Dendritic cell treated with granulocyte-macrophage colony-stimulating factor and Interleukin-4, amounts not matched to agents 40 ng/mL and 50 ng/mL, for 4 days (primary cell): ENCODE measurements at regions not wholly inside any gene's neighbourhood (a gene's known extent, or its start where the extent isn't known, plus 50 kb on each side); places are given as distances from the start of the nearest gene placed in this dataset.

Source experiments
- H3K27ac Mint-ChIP-seq: one replicate; pipeline ENCODE4 v1.8.0; 2022; ENCODE audit warnings: mild to moderate bottlenecking, mixed read lengths
- H3K27me3 Mint-ChIP-seq: one replicate; pipeline ENCODE4 v1.8.0; 2022; ENCODE audit warnings: mild to moderate bottlenecking, mixed read lengths
- H3K36me3 Mint-ChIP-seq: one replicate; pipeline ENCODE4 v1.8.0; 2022; ENCODE audit warnings: low read depth, mixed read lengths
- H3K4me1 Mint-ChIP-seq: one replicate; pipeline ENCODE4 v1.8.0; 2022; ENCODE audit warnings: low read depth, mixed read lengths
- H3K4me3 Mint-ChIP-seq: one replicate; pipeline ENCODE4 v1.8.0; 2022; ENCODE audit warnings: mild to moderate bottlenecking, moderate library complexity, mixed read lengths
- H3K9me3 Mint-ChIP-seq: one replicate; pipeline ENCODE4 v1.8.0; 2022; ENCODE audit warnings: mixed read lengths
- intact Hi-C: fragments of 100-400 bp; cut with micrococcal nuclease; formaldehyde crosslinking; loops from one replicate; pipeline ENCODE4 v1.15.0; 2022

- H3K36me3 Mint-ChIP-seq: no peaks in the 10 kb centered on the region
- no peak overlapping the region for H3K27ac Mint-ChIP-seq
- peaks cover 6% of the 10 kb centered on the region for H3K4me1 Mint-ChIP-seq
- intact Hi-C loops: no loop called here
- H3K27me3 Mint-ChIP-seq: no peaks in the 10 kb centered on the region
- H3K9me3 Mint-ChIP-seq: no peaks in the 10 kb centered on the region
- no peak overlapping the region for H3K4me3 Mint-ChIP-seq
These were observed 592.5 kb upstream of the ATP2B1 start for GRCh38 chr12:90301095-90301494.

DNA sequence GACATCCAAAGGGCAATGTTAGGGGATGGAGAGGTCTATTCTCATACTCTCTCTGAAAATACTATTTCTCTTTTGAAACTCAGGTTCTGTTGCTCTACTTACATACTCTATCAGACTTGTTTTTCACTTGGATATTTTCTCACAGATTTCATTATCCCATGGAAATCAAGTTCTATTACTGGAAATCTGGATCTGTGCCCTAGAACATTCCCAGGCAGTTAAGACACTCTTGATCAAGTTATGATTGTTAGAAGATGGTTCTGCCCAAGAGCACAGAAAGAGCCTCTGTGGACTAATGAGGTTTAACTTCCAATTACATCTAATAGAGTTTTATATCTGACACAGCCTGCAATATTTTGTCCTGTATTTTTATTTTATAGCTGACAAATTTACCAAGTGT lies 591.0 kb upstream of the ATP2B1 start:
- no peaks in the 10 kb centered on the region for H3K27me3 Mint-ChIP-seq
- no peaks in the 10 kb centered on the region for H3K36me3 Mint-ChIP-seq
- H3K4me3 Mint-ChIP-seq: no peak overlapping the region
- no peak overlapping the region for H3K27ac Mint-ChIP-seq
- no peaks in the 10 kb centered on the region for H3K9me3 Mint-ChIP-seq
- intact Hi-C loops: no loop called here
- peaks cover 6% of the 10 kb centered on the region for H3K4me1 Mint-ChIP-seq

- no peak overlapping the region for H3K27ac Mint-ChIP-seq
- no peak overlapping the region for H3K4me3 Mint-ChIP-seq
- peaks cover 6% of the 10 kb centered on the region for H3K4me1 Mint-ChIP-seq
- intact Hi-C loops: no loop called here
- H3K9me3 Mint-ChIP-seq: no peaks in the 10 kb centered on the region
- no peaks in the 10 kb centered on the region for H3K27me3 Mint-ChIP-seq
- no peaks in the 10 kb centered on the region for H3K36me3 Mint-ChIP-seq
These were observed 590.5 kb upstream of the ATP2B1 start for GRCh38 chr12:90299121-90299520.

DNA sequence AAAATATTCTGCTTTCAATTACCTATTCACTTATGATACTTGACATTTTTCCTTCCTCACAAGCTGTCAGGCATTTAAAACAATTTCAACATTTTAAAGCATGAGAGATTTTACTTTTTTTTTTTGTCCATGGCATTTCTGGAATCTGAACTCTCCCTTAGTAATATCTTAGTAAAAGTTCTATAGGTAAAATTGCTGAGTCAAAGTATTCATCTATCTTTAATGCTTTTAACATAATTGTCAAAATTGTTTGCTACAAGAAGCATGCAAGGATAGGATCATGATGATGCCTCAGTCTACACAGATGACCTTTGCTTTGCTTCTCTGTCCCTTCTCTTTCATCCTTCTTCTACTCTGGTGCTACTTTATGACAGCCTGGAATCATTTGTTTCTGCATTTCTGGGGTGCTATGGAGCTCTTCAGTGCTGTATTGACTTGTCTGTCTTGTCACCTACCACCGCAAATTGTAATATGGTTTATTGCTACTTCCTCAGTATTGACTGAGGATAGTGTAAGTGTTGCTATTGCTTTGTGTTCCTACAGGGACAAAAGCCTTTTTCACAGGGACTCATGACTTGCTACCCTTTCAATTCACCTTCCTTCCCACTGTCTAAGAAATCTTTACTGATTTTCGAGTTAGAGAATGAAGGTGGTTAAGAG lies 589.8 kb upstream of the ATP2B1 start:
- H3K36me3 Mint-ChIP-seq: no peaks in the 10 kb centered on the region
- H3K9me3 Mint-ChIP-seq: no peaks in the 10 kb centered on the region
- H3K27ac Mint-ChIP-seq: no peak overlapping the region
- no peak overlapping the region for H3K4me3 Mint-ChIP-seq
- H3K27me3 Mint-ChIP-seq: no peaks in the 10 kb centered on the region
- H3K4me1 Mint-ChIP-seq: peaks cover 6% of the 10 kb centered on the region
- intact Hi-C loops: no loop called here

- Mint-ChIP-seq H3K9me3 (no peaks in the 10 kb centered on the region), H3K4me1 (peaks cover 6% of the 10 kb centered on the region), H3K27me3 (no peaks in the 10 kb centered on the region), H3K27ac (no peak overlapping the region), H3K4me3 (no peak overlapping the region), H3K36me3 (no peaks in the 10 kb centered on the region)
- intact Hi-C loops: no loop called here
These were observed 587.2 kb upstream of the ATP2B1 start for GRCh38 chr12:90295858-90296257.

GRCh38 chr12:90292183-90292582 lies 583.5 kb upstream of the ATP2B1 start:
- intact Hi-C loops: no loop called here
- no peaks in the 10 kb centered on the region for H3K36me3 Mint-ChIP-seq
- H3K9me3 Mint-ChIP-seq: peaks cover 20% of the 10 kb centered on the region
- H3K27me3 Mint-ChIP-seq: no peaks in the 10 kb centered on the region
- peak overlapping the region; percentile 13 for H3K4me3 Mint-ChIP-seq
- H3K27ac Mint-ChIP-seq: no peak overlapping the region
- no peaks in the 10 kb centered on the region for H3K4me1 Mint-ChIP-seq

DNA sequence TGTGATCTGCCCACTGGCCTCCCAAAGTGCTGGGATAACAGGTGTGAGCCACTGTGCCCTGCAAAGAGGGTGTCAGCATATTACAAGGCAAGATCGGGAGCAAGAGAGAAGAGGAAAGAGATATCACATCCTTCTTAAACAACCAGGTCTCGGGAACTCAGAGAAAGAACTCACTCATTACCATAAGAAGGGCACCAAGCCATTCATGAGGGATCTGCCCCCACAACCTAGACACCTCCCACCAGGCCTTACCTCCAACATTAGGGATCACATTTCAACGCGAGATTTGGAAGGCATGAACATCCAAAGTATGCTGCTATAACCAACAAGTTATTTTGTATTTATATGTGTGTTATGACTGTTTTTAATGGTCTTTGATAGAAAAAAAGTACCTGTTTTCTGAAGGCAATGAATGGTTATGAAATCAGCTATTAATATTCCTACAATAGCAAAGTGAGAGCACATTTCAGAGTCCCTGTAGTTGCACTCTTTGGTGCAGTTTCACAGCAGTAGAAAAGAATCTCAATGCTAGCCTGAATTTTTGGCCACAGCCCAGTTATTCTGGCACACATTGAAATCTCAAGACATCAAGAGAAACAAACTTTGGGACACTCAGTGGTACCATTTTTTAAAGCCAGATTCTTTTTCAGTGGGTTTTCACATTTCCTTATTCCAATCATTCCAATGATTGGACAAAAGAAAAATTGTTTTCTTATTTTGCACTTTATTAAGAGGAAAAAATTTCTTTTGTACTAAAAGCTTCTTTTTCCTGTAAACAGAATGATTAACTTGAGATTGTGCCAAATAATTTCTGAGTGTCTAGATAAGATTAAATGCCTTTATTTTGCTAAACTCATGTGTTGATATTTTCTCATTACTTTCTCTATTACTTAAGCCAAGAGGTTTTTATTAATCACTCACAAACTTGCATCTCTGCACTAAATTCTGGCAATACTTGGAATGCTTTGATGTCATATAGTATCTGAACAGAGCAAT lies 582.6 kb upstream of the ATP2B1 start:
- H3K9me3 Mint-ChIP-seq: peaks cover 28% of the 10 kb centered on the region
- no peaks in the 10 kb centered on the region for H3K4me1 Mint-ChIP-seq
- H3K27ac Mint-ChIP-seq: no peak overlapping the region
- no peaks in the 10 kb centered on the region for H3K27me3 Mint-ChIP-seq
- no peaks in the 10 kb centered on the region for H3K36me3 Mint-ChIP-seq
- H3K4me3 Mint-ChIP-seq: no peak overlapping the region
- intact Hi-C loops: no loop called here

- Mint-ChIP-seq H3K27me3 (no peaks in the 10 kb centered on the region), H3K4me3 (no peak overlapping the region), H3K27ac (no peak overlapping the region), H3K36me3 (no peaks in the 10 kb centered on the region), H3K4me1 (no peaks in the 10 kb centered on the region), H3K9me3 (peaks cover 42% of the 10 kb centered on the region)
- intact Hi-C loops: no loop called here
These were observed 578.9 kb upstream of the ATP2B1 start for GRCh38 chr12:90287585-90287984.

DNA sequence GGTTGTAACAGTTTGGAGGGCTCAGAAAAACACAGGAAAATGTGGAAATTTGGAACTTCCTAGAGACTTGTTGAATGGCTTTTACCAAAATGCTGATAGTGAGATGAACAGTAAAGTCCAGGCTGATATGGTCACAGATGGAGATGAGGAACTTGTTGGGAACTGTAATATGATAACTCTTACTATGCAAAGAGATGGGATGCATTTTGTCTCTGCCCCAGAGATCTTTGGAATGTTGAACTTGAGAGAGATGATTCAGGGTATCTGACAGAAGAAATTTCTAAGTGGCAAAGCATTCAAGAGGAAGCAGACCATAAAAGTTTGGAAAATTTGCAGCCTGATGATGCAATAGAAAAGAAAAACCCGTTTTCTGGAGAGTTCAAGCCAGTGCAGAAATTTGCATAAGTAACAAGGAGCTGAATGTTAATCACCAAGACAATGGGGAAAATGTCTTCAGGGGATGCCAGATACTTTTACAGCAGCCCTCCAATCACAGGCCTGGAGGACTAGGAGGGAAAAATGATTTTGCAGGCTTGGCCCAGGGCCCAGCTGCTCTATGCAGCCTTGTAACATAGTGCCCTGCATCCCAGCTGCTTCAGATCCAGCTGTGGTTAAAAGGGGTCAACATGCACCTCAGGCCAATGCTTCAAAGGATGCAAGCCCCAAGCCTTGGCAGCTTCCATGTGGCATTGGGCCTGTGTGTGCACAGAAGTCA lies 572.7 kb upstream of the ATP2B1 start:
- no peak overlapping the region for H3K27ac Mint-ChIP-seq
- no peaks in the 10 kb centered on the region for H3K36me3 Mint-ChIP-seq
- no peaks in the 10 kb centered on the region for H3K4me1 Mint-ChIP-seq
- no peaks in the 10 kb centered on the region for H3K27me3 Mint-ChIP-seq
- intact Hi-C loops: no loop called here
- peaks cover 47% of the 10 kb centered on the region for H3K9me3 Mint-ChIP-seq
- no peak overlapping the region for H3K4me3 Mint-ChIP-seq

- Mint-ChIP-seq H3K27me3 (no peaks in the 10 kb centered on the region), H3K4me3 (no peak overlapping the region), H3K4me1 (no peaks in the 10 kb centered on the region), H3K27ac (no peak overlapping the region), H3K9me3 (peaks cover 40% of the 10 kb centered on the region), H3K36me3 (no peaks in the 10 kb centered on the region)
- intact Hi-C loops: no loop called here
These were observed 572.0 kb upstream of the ATP2B1 start for GRCh38 chr12:90280564-90281058.

DNA sequence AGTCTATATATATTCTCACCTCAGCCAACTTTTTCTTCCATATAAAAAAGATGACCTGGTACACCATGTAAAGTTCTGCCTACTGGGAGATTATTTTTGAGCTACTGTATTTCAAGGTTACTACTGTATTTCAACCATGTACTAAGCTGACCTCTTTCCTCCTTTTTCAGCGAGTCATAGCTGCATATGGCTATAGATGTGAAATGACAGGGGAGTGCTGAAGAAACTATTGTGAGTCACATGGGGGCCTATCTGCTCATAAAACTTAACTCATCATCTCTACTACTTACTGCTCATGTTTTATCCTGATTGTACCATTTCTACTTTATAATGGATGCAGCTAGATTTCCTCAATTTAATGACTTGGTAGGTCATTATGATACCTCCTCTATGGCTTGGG lies 571.4 kb upstream of the ATP2B1 start:
- intact Hi-C loops: no loop called here
- Mint-ChIP-seq H3K4me3 (no peak overlapping the region), H3K27me3 (no peaks in the 10 kb centered on the region), H3K27ac (no peak overlapping the region), H3K9me3 (peaks cover 38% of the 10 kb centered on the region), H3K4me1 (no peaks in the 10 kb centered on the region), H3K36me3 (no peaks in the 10 kb centered on the region)

GRCh38 chr12:90275088-90275487 lies 566.5 kb upstream of the ATP2B1 start:
- intact Hi-C loops: no loop called here
- H3K4me1 Mint-ChIP-seq: no peaks in the 10 kb centered on the region
- H3K4me3 Mint-ChIP-seq: no peak overlapping the region
- no peak overlapping the region for H3K27ac Mint-ChIP-seq
- peaks cover 7% of the 10 kb centered on the region for H3K9me3 Mint-ChIP-seq
- H3K27me3 Mint-ChIP-seq: no peaks in the 10 kb centered on the region
- no peaks in the 10 kb centered on the region for H3K36me3 Mint-ChIP-seq

DNA sequence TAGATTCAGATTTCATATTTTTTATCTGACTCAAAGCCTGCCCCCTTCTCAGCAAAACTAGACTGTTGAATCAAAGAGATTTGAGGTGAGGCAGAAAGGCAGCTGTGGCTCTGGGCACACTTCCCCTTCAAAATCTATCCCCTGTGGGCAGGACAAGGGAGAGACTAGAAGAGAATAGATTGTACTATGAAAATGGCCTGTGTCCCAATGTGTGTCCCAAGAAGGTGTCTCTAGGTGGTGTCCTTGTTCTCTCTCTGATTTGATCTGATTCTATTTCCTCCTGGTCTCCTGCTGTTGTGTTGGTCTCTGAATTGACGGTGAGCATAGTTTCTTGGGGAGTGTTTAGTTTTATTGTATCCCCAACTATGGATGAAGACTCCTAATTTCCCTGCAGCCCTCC lies 565.8 kb upstream of the ATP2B1 start:
- Mint-ChIP-seq H3K4me1 (no peaks in the 10 kb centered on the region), H3K27me3 (no peaks in the 10 kb centered on the region), H3K36me3 (no peaks in the 10 kb centered on the region), H3K27ac (no peak overlapping the region), H3K4me3 (no peak overlapping the region), H3K9me3 (peaks cover under 1% of the 10 kb centered on the region)
- intact Hi-C loops: no loop called here

DNA sequence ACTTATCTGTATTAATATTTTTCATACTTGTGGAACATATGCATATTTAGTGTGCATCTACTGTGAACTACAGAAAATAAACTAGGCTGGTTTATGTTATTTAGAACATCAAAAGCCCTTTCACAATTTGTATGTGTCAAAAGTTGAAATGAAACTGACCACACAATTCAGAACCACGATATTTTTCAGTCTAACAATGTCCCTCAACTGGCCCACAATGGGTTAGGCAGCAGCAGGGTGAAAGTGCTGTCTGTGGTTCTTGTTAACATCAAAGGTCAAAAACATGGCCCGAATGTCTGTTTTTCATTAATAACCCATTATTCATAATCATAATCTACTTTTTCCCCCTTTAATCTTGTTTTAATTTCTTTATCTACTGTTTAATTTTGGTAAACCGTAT lies 559.9 kb upstream of the ATP2B1 start:
- intact Hi-C loops: no loop called here
- Mint-ChIP-seq H3K27me3 (no peaks in the 10 kb centered on the region), H3K4me1 (no peaks in the 10 kb centered on the region), H3K27ac (no peak overlapping the region), H3K36me3 (no peaks in the 10 kb centered on the region), H3K9me3 (no peaks in the 10 kb centered on the region), H3K4me3 (no peak overlapping the region)
